Right ventricle myocardium inferior (tissue), 1 donor: ENCODE measurements at regions not wholly inside any gene's neighbourhood (a gene's known extent, or its start where the extent isn't known, plus 50 kb on each side); places are given as distances from the start of the nearest gene placed in this dataset.

Source experiments
- ATAC-seq: fragments of 200-7000 bp; cut with Tn5 transposase; one replicate; pipeline ENCODE4 v1.9.1; 2020; ENCODE audit warnings: mild to moderate bottlenecking, moderate library complexity
- DNase-seq: peaks from one replicate; pipeline ENCODE4 v3.0.0; 2021; ENCODE audit errors: missing footprints
- intact Hi-C: fragments of 100-400 bp; cut with DNase I; formaldehyde crosslinking; loops from one replicate; pipeline ENCODE4 v1.11.0; 2022
- donor health status: DM: no; HTN: yes; CAD: no; lungs with severe emphysema.

- no peak for ATAC-seq
These were observed 52.9 kb upstream of the NABP1 start for GRCh38 chr2:191625016-191625415.

GRCh38 chr2:191625446-191625845 is 52.5 kb upstream of the NABP1 start:
- intact Hi-C loops, result no loop called here
- DNase-seq, result no peak
- no peak for ATAC-seq

More at GRCh38 chr2:191625016-191625415, 52.9 kb upstream of the NABP1 start:
- DNase-seq, result peak; percentile 65
- intact Hi-C loops, result no loop called here

GRCh38 chr2:191626497-191627151 is 51.3 kb upstream of the NABP1 start:
- intact Hi-C loops, result no loop called here
- ATAC-seq (no peak), DNase-seq (no peak)

- ATAC-seq, result no peak
- intact Hi-C loops, result no loop called here
- no peak for DNase-seq
These were observed 50.4 kb upstream of the NABP1 start for GRCh38 chr2:191627518-191627917.
